ENCODE measurements at regions not wholly inside any gene's neighbourhood (a gene's known extent, or its start where the extent isn't known, plus 50 kb on each side); places are given as distances from the start of the nearest gene placed in this dataset.
"Not testable (repeated sequence)": the region's sequence is repeated elsewhere in the genome, so short reads cannot be mapped to it uniquely, and the experiment has no call there.

DNA sequence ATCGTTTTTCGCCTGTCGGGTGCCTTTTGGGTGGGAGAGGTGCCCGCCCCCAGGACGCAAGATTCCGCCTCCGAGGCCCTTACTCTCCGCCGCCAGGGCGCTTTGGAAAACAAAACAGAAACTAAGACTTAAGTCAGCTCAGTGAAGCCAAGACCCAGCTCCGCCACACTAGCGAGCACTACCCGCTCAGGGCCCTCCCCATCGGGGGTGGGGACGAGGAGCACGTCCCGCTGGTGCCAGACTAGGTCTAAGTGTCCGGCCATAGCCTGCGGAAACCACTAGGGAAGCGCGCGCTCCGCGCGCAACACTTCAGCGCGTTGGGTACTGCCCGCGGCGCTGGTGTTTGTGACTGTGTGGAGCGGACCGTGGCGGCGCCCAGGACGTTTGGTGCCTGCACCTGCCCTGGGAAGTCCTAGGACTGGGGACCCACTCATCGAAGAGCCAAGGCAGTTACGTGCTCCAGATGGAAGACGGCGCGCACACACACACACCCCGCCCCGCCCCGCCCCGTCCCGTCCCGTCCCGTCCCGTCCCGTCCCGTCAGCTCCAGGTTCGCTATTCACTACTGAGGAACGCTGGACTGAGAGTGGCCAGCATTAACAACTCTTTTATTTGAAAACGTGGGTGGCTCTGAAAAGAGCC lies 57.6 kb upstream of the BOLA1 start:
- TF ChIP-seq JUN (IDR thresholded peaks at IDR 0.05; ENCODE audit: borderline replicate concordance, insufficient read depth, insufficient read length, low read depth); POLR2A (IDR thresholded peaks at IDR 0.05; ENCODE audit: low read depth, low read length): not testable (repeated sequence)

Measured in endothelial cell of umbilical vein (primary cell).